ENCODE measurements at regions not wholly inside any gene's neighbourhood (a gene's known extent, or its start where the extent isn't known, plus 50 kb on each side); places are given as distances from the start of the nearest gene placed in this dataset.

GRCh38 chr2:183592271-183592670, 468.0 kb downstream of the NUP35 start:
- H3K4me3 ChIP-seq (ENCODE audit: control insufficient read depth in 2 of 3, extremely low read depth in 1 of 3, insufficient read depth in 2 of 3, low read depth in 1 of 3, low read length in 3 of 3), result no peak overlapping the region
- no peaks in the 10 kb centered on the region for H4K20me1 ChIP-seq (ENCODE audit: control insufficient read depth, extremely low read depth, insufficient read depth, low read length)
- H3K79me2 ChIP-seq (ENCODE audit: control insufficient read depth, insufficient read depth, low read length), result no peaks in the 10 kb centered on the region
- no peaks in the 10 kb centered on the region for H3K9me1 ChIP-seq (ENCODE audit: control insufficient read depth, extremely low read depth, insufficient read depth, low read length)
- TF ChIP-seq CTCF (optimal IDR thresholded peaks at IDR 0.05 in 1 of 3, IDR thresholded peaks at IDR 0.05 in 1 of 3, conservative IDR thresholded peaks at IDR 0.05 in 1 of 3; ENCODE audit: extremely low read depth in 1 of 3, insufficient read depth in 2 of 3, low read length in 3 of 3) (no peak), EZH2 (IDR thresholded peaks at IDR 0.05; ENCODE audit: low read length) (no peak)
- H3K9ac ChIP-seq (ENCODE audit: control insufficient read depth, extremely low read depth, insufficient read depth, low read length), result no peak overlapping the region
- H3K4me1 ChIP-seq (ENCODE audit: control insufficient read depth, extremely low read depth, insufficient read depth, low read length), result peaks cover 5% of the 10 kb centered on the region
- FAIRE-seq (no peak), DNase-seq (ENCODE audit: low read depth, low spot score) (peak; percentile 7)
- no peaks in the 10 kb centered on the region for H3K9me3 ChIP-seq (ENCODE audit: control insufficient read depth, low read depth, low read length)
- no peak overlapping the region for H3K27ac ChIP-seq (ENCODE audit: control insufficient read depth, insufficient read depth, low read length)
- H3K4me2 ChIP-seq (ENCODE audit: control insufficient read depth, extremely low read depth, insufficient read depth, low read depth, low read length), result peak overlapping the region; percentile 45
- dilution Hi-C loops (cut with MboI; ENCODE audit: extremely low pct_ligation_motif_present, low sequenced_read_pairs), result no loop called here
- no peaks in the 10 kb centered on the region for H3K27me3 ChIP-seq (ENCODE audit: control insufficient read depth, extremely low read depth, insufficient read depth, low read length)
- H3K36me3 ChIP-seq (ENCODE audit: control insufficient read depth in 2 of 2, extremely low read depth in 1 of 2, insufficient read depth in 2 of 2, low read length in 2 of 2), result no peaks in the 10 kb centered on the region
- peak overlapping the region; percentile 49 for H2AFZ ChIP-seq (ENCODE audit: control insufficient read depth, low read length)

- Histone ChIP-seq H3K27ac (ENCODE audit: control insufficient read depth, insufficient read depth, low read length) (no peak overlapping the region), H4K20me1 (ENCODE audit: control insufficient read depth, extremely low read depth, insufficient read depth, low read length) (no peaks in the 10 kb centered on the region), H3K4me1 (ENCODE audit: control insufficient read depth, extremely low read depth, insufficient read depth, low read length) (peaks cover 17% of the 10 kb centered on the region), H3K36me3 (ENCODE audit: control insufficient read depth in 2 of 2, extremely low read depth in 1 of 2, insufficient read depth in 2 of 2, low read length in 2 of 2) (no peaks in the 10 kb centered on the region), H2AFZ (ENCODE audit: control insufficient read depth, low read length) (no peak overlapping the region), H3K9me1 (ENCODE audit: control insufficient read depth, extremely low read depth, insufficient read depth, low read length) (no peaks in the 10 kb centered on the region), H3K4me3 (ENCODE audit: control insufficient read depth in 2 of 3, extremely low read depth in 1 of 3, insufficient read depth in 2 of 3, low read depth in 1 of 3, low read length in 3 of 3) (no peak overlapping the region), H3K9me3 (ENCODE audit: control insufficient read depth, low read depth, low read length) (no peaks in the 10 kb centered on the region), H3K79me2 (ENCODE audit: control insufficient read depth, insufficient read depth, low read length) (no peaks in the 10 kb centered on the region), H3K27me3 (ENCODE audit: control insufficient read depth, extremely low read depth, insufficient read depth, low read length) (no peaks in the 10 kb centered on the region), H3K4me2 (ENCODE audit: control insufficient read depth, extremely low read depth, insufficient read depth, low read depth, low read length) (no peak overlapping the region), H3K9ac (ENCODE audit: control insufficient read depth, extremely low read depth, insufficient read depth, low read length) (no peak overlapping the region)
- no peak for FAIRE-seq
- DNase-seq (ENCODE audit: low read depth, low spot score), result no peak
- dilution Hi-C loops (cut with MboI; ENCODE audit: extremely low pct_ligation_motif_present, low sequenced_read_pairs), result no loop called here
- TF ChIP-seq CTCF (optimal IDR thresholded peaks at IDR 0.05 in 1 of 3, IDR thresholded peaks at IDR 0.05 in 1 of 3, conservative IDR thresholded peaks at IDR 0.05 in 1 of 3; ENCODE audit: extremely low read depth in 1 of 3, insufficient read depth in 2 of 3, low read length in 3 of 3) (no peak), EZH2 (IDR thresholded peaks at IDR 0.05; ENCODE audit: low read length) (no peak)
These were observed 469.9 kb downstream of the NUP35 start for GRCh38 chr2:183594150-183594549.

Data from keratinocyte (primary cell).